HT-29 (cell line): ENCODE measurements at regions not wholly inside any gene's neighbourhood (a gene's known extent, or its start where the extent isn't known, plus 50 kb on each side); places are given as distances from the start of the nearest gene placed in this dataset.
"Not testable (repeated sequence)": the region's sequence is repeated elsewhere in the genome, so short reads cannot be mapped to it uniquely, and the experiment has no call there.

ENCODE experiments used
- DNase-seq: peaks from one replicate; pipeline ENCODE4 v3.0.0-alpha.2; 2015; ENCODE audit warnings: low spot score

GRCh38 chr11:104776501-104777170 is 121.6 kb downstream of the CASP12 start:
- peak; percentile 14 for DNase-seq

GRCh38 chr11:104774578-104774977 is 123.7 kb downstream of the CASP12 start:
- DNase-seq = no peak

DNA sequence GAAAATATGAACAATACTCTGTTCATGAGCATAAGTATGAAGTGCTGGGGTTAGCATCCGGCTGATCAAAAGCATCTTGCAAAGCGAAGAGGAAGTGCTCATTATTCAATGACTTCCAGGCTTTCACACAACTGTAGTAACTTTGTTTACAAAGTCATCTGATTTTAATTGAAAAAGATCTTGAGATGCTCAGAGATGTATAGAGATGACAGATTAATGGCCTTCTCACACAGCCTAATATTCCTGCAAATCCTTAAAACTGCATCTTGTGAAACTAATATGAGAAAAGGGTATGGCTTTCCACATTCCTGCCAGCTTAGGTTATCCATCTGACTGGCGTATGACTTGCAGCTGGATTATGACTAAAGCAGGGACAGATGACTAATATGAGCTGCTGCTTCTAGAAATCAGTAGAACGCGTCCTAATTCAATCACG is 125.4 kb downstream of the CASP12 start:
- no peak for DNase-seq

DNA sequence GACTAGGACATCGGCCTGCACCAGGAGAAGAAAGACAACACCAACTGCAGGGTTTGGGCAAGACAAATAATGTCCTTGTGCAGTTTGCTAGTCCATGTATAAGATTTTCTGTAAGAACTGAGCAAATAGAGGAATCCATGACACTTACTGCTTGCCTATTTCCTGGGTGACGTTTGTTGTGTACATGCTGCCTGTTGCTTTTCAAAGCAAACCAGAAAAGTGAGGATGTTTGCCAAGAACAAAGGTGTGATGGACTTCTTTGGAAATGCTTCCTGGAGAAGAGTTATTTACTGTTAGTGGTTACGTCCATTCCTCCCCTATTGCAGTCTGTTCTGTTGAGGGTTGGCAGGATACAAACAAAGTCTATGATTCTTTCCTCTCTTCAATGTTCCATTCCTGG is 126.5 kb downstream of the CASP12 start:
- DNase-seq = no peak

- not testable (repeated sequence) for DNase-seq
Observed at GRCh38 chr11:104771046-104771445, 127.2 kb downstream of the CASP12 start.

DNA sequence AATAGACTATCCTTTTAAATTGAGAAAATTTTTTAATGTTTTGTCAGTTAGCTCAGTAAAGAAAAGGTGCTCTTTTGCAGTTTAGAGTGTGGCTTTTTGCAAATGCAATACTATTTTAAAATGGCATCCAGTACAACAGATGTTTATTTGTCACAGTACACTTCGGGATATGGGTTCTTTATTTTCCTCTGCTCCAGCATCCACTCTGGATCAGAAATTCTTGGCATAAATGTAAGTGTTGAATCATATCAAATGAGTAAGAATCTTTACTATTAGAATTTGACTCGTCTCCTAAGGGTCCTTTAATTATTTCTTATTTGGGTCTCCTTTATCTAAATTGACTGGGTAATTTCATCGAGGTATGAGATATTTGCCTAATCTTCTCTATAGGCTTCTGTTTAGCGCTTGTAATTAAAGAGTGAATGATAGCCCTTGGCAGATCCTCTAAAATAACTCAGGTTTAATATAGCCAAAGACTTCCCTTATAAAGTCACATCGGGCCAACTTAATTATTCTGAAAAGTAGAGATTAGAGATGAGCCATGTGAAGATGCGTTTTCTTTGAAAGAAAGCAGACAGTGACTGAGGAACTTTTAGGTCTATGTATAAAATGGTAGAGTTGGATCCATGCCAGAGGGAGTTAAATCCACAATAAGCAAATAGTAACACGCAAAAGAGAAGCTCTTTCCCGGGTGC is 132.7 kb downstream of the CASP12 start:
- no peak for DNase-seq

GRCh38 chr11:104764710-104765045 is 133.6 kb downstream of the CASP12 start:
- DNase-seq = no peak

DNA sequence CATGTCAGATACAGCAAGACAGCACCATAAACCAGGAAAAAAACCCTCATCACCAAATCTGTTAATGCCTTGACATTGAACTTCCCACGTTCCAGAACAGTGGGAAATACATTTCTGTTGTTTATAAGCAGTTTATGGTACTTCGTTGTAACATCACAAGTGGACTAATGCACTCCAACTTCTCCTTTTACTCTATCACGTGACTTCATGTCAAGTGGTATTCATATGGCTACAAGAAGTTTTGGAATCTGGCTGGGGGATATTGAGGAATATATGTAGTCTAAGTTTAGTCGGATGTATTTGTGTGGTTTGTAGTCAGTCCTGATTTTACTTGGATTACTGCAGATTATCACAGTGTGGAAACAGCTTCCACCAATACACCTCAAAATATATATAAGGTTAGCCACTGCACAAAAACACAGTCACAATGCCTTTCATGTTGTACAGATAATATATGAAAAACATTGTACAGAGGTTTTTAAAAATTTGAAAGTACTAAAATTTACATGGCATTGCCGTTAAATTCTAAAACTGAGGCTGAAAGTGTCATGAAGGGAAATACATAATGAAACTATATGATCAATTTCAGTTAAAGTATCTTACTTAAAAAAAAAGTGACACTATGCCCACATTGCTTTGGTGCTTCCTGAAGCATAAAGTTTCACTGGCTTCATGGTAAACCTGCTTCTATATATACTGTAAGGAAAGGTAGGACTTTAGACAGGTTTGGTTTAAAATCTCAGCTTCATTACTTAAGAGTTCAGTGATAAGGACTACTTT is 134.1 kb downstream of the CASP12 start:
- DNase-seq = no peak

DNA sequence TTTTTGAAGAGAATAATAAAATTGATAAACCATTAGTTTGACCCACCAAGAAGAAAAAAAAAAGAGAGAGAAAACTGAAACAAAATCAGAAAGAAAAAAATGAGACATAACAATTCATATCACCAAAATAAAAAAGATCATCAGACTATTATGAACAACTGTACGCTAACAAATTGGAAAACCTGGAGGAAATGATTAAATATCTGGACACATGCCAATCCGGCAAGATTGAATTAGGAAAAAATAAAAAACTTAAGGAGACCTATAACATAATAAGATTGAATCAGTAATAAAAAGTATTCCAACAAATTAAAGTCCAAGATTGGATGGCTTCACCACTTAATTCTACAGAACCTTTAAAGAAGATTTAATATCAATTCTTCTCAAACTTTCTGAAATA is 136.7 kb downstream of the CASP12 start:
- DNase-seq = no peak

- no peak for DNase-seq
Observed at GRCh38 chr11:104759464-104759863, 138.8 kb downstream of the CASP12 start.

GRCh38 chr11:104738918-104739317 is 159.3 kb downstream of the CASP12 start:
- no peak for DNase-seq

- DNase-seq = no peak
Observed at GRCh38 chr11:104738208-104738607, 160.1 kb downstream of the CASP12 start.

- no peak for DNase-seq
Observed at GRCh38 chr11:104736502-104736901, 161.8 kb downstream of the CASP12 start.

DNA sequence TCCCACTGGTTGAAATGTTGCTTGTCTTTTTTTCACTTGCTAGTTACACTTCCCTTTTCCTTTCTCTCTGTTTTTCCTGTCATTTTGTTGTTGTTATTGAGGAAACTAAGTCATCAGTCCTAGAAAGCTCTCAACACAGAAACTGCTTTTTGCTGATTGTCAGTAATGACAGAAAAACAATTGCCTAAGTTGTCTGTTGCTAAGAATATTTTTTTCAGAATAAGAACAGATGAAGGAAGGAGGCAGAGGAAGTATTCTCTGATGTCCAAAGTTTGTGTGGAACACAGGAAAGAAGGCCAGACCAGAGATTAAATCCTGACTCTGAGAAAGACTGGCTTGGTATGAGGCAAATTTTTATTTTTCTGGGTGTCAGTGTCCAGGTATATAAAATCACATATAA is 163.3 kb downstream of the CASP12 start:
- no peak for DNase-seq

DNA sequence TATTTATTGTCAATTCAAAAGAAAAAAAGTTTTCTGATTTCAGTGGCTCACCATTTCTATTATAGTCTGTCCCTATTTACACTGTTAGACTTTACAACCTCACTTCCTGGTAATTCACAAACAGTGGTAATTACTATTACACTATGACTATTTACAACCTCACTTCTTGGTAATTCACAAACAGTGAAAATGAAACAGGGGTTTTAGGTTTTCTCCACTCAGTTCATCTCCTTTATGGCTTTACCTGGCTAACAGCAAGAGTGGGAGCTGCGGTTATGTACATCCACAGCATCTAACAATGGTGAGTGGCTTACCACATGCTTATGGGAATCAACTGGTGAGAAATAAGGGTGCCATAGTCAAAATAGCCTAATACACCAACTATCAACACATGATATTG is 166.4 kb downstream of the CASP12 start:
- no peak for DNase-seq

GRCh38 chr11:104728927-104729326 is 169.3 kb downstream of the CASP12 start:
- no peak for DNase-seq

GRCh38 chr11:104727768-104728167 is 170.5 kb downstream of the CASP12 start:
- no peak for DNase-seq

- DNase-seq = no peak
Observed at GRCh38 chr11:104727095-104727494, 171.2 kb downstream of the CASP12 start.

DNA sequence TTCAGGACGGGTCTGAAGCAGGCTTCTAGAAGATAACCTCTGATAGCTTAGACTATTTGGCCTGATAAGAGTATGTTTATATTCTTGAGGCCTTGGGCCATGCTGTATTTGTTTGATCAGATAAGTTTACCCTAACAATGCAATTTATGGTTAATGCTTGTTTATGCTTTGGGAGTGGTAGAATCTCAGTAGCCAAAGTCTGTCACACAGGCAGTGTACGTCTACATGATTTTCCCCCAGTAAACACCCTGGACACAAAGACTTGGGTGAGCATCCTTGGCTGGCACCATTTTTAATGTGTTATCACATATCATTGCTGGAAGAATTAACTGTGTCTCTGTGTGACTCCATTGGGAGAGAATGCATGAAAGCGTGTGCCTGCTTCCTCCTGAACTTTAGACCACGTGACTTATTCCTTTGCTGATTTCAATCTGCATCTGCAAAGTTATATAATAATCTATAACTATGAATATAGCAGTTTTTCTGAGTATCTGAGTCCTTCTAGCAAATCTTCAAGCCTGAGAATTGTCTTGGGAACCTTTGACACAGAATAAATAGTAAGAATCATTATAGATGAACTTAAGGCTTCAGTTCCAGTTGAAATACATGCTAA is 172.4 kb downstream of the CASP12 start:
- no peak for DNase-seq

DNA sequence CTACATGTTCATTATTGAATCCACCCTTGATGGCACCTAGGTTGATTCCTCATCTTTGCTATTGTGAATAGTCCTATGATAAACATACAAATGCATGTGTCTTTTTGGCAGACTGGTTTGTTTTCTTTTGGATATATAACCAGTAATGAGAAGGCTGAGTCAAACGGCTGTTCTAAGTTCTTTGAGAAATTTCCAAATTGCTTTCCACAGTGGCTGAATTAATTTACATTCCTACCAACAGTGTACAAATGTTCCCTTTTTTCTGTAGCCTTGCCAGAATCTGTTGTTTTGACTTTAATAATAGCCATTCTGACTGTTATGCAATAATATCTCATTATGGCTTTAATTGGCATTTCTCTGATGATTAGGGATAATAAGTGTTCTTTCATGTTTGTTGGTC is 184.9 kb downstream of the CASP12 start:
- no peak for DNase-seq

GRCh38 chr11:104705490-104706190 is 192.6 kb downstream of the CASP12 start:
- no peak for DNase-seq

DNA sequence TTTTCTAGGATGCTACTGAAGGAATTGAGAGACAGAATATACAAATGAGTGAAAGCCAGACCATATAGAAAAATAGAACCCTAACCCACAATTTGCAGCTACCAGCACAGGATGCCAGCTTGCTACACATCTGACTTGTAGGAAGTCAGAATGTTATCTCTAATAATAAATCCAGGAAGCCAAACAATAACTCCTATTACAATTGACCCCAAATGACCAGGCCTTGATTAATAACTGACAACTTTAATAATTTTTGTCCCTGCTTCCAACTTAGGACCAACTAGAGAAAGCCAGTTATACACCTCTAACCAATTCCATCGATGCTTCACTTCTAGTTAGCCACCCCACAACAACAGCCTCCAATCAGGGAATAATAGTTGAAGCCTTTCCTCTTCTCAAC is 193.4 kb downstream of the CASP12 start:
- no peak for DNase-seq
